Kidney (tissue), 10 donors: ENCODE measurements at regions not wholly inside any gene's neighbourhood (a gene's known extent, or its start where the extent isn't known, plus 50 kb on each side); places are given as distances from the start of the nearest gene placed in this dataset.
"Not testable (repeated sequence)": the region's sequence is repeated elsewhere in the genome, so short reads cannot be mapped to it uniquely, and the experiment has no call there.

ENCODE experiments used
- DNase-seq, 5 donors: peaks; one replicate each; pipeline ENCODE4 v3.0.0-alpha.2; 2013 to 2020
- FAIRE-seq: peaks from 2 replicates; lab custom pipeline; 2012; peaks lifted over from hg19 to GRCh38; lab: Jason Lieb, UNC
- H3K27ac ChIP-seq, 2 donors: one replicate each; pipeline ENCODE4 v1.7.0; 2013; ENCODE audit warnings: low read depth in 2 of 2, low read length in 2 of 2, inconsistent platforms in 1 of 2
- H3K27me3 ChIP-seq: one replicate; pipeline ENCODE4 v1.7.1; 2013; ENCODE audit warnings: low read length, inconsistent platforms; ENCODE audit not compliant: control insufficient read depth, insufficient read depth
- H3K36me3 ChIP-seq, 3 donors: one replicate each; pipeline versions ENCODE4 v1.7.0 to v1.7.1; 2013; ENCODE audit warnings: low read length in 3 of 3, control low read depth in 1 of 3, inconsistent platforms in 1 of 3; ENCODE audit not compliant: insufficient read depth in 3 of 3, control insufficient read depth in 2 of 3
- H3K4me1 ChIP-seq, 3 donors: one replicate each; pipeline versions ENCODE4 v1.7.0 to v1.7.1; 2013; ENCODE audit warnings: low read length in 3 of 3, inconsistent platforms in 1 of 3, low read depth in 1 of 3; ENCODE audit not compliant: control insufficient read depth in 2 of 3, insufficient read depth in 2 of 3
- H3K4me3 ChIP-seq, 3 donors: one replicate each; pipeline versions ENCODE4 v1.7.0 to v1.8.1; 2013; ENCODE audit warnings: low read length in 3 of 3, control low read depth in 1 of 3, inconsistent platforms in 1 of 3
- H3K9ac ChIP-seq, 3 donors: one replicate each; pipeline versions ENCODE4 v1.7.0 to v1.7.1; 2013; ENCODE audit warnings: low read length in 3 of 3, control low read depth in 1 of 3, inconsistent platforms in 1 of 3
- H3K9me3 ChIP-seq, 3 donors: one replicate each; pipeline versions ENCODE4 v1.7.0 to v1.7.1; 2013; ENCODE audit warnings: low read length in 3 of 3, control low read depth in 1 of 3, inconsistent platforms in 1 of 3; ENCODE audit not compliant: control insufficient read depth in 2 of 3, insufficient read depth in 1 of 3
- intact Hi-C: fragments of 100-400 bp; cut with DNase I; formaldehyde crosslinking; loops from one replicate; pipeline ENCODE4 v1.11.1; 2022
- donor health status: control.
- donor health status: control.
- donor health status: DM: yes; HTN: yes; CAD: no.
- donor health status: Normal renal cell carcinoma (clear cell type).

DNA sequence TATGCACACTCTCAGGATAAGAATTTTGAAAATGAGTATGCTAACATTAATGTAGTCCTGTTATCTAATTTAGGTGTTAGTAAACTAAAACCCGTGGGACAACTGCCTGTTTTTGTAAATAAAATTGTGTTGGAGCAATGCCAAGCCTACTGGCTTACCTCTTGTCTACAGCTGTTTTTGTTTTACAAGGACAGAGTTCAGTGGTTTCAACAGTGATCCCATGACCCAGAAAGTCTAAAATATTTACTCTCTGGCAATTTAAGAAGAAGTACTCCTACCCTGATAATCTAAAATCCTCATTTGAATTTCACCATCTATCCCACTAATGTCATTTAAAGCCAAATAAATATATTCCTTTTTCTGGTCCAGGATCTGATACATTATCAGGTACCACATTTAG, 132.9 kb downstream of the SPIN4 start:
- intact Hi-C loops: not testable (repeated sequence)

DNA sequence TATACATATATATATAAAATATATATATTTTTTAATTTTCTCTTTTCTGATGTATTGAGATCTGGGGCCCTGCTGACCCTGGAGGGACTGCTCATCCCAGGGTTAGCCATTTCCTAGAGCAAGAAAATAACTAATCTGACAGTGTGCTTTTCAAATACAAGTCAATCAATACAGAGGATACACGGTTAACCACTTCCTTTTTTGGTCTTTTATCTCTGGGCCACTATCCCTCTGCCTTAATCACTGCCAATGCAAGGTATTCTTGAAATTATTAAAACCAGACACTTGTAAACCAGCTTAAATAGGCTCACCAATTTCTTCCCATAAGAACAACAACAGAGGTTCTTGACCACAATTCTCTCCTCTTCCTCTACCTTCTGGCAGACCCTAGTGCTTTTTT, 133.6 kb downstream of the SPIN4 start:
- H3K36me3 ChIP-seq, H3K27ac ChIP-seq, H3K4me3 ChIP-seq, H3K9me3 ChIP-seq, FAIRE-seq, H3K4me1 ChIP-seq, intact Hi-C loops, H3K9ac ChIP-seq, DNase-seq, H3K27me3 ChIP-seq: not testable (repeated sequence)

More for the DNA sequence above, 132.9 kb downstream of the SPIN4 start:
- not testable (repeated sequence) for H3K27me3 ChIP-seq, FAIRE-seq, H3K27ac ChIP-seq, H3K9me3 ChIP-seq, H3K9ac ChIP-seq, H3K4me1 ChIP-seq, DNase-seq, H3K4me3 ChIP-seq, H3K36me3 ChIP-seq

DNA sequence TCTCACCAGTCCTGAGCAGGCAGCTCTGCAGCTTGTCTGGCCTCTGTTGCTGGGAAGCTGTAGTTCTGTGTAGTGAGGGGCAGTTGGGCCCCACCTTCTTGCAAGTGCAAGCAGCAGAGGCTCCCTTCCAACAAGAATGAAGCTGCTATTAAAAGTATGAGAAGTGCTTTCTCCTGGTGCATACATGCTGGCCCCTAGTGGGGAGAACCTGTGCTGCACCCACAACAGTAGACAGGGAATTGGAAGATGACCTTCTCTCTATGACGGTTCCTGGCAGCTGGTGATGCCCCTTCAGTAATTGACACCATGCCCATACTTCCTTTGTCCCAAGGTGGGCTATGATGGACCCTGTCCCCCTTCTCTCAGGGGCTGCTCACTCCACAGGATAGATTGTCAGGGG, 141.5 kb downstream of the SPIN4 start:
- H3K36me3 ChIP-seq, H3K27me3 ChIP-seq, H3K27ac ChIP-seq, H3K9ac ChIP-seq, DNase-seq, FAIRE-seq, intact Hi-C loops, H3K9me3 ChIP-seq, H3K4me1 ChIP-seq, H3K4me3 ChIP-seq: not testable (repeated sequence)

DNA sequence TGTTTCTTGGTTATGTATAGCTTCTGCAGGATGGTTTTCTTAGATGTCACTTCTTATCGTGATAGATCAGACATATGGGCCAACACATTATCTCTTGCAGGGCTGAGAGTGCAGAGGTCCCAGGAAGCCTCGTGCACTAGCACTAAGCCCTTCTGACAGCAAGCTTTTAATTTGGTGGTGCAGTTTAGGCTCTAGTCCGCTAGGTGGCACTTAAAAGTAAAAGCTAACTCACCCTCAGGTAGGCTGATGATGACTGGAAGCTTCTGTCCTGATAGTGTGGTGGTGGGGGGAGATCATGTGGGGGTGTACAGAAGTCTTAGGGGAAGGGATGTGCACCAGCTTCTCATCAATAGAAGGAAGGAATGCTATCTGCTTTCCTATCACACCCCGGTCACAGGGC, 142.0 kb downstream of the SPIN4 start:
- DNase-seq, H3K9ac ChIP-seq, H3K36me3 ChIP-seq, FAIRE-seq, H3K4me1 ChIP-seq, H3K9me3 ChIP-seq, intact Hi-C loops, H3K4me3 ChIP-seq, H3K27ac ChIP-seq, H3K27me3 ChIP-seq: not testable (repeated sequence)

DNA sequence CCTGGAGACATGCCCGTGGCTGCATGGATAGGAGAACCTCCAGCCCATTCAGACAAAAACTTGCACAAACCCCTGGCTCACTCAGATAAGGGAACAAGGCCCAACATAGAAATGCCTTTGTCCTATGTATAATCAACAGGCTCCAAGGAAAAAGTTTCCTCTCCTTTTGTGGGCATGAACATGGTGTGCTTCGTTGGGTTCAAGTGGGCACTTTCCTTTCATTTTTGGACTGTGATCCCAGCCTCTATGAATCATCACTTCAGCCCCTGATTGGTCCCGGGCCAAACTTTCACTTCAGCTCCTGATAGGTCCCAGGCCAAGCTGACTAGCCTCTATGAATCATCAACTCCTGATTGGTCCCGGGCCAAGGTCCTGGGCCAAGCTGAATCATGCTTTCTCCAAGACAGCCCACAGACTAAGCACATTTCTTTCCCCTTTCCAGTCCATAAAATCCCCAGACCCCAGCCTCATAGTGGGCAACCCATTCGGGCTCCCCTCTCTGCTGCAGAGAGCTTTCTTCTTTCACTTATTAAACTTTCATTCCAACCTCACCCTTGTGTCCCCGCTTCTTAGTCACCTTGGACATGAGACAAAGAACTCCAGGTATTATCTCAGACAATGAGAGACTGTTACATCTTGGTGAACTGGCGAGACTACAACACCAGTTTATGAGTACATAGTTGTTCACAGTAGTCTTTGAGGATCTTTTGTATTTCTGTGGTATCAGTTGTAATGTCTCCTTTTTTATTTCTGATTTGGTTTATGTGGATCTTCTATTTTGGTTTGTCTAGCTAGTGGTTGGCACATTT, 146.7 kb downstream of the SPIN4 start:
- H3K27ac ChIP-seq, H3K36me3 ChIP-seq, H3K27me3 ChIP-seq, H3K4me1 ChIP-seq, H3K9me3 ChIP-seq, H3K4me3 ChIP-seq, intact Hi-C loops, H3K9ac ChIP-seq, DNase-seq: not testable (repeated sequence)
- peak; percentile 76 for FAIRE-seq

DNA sequence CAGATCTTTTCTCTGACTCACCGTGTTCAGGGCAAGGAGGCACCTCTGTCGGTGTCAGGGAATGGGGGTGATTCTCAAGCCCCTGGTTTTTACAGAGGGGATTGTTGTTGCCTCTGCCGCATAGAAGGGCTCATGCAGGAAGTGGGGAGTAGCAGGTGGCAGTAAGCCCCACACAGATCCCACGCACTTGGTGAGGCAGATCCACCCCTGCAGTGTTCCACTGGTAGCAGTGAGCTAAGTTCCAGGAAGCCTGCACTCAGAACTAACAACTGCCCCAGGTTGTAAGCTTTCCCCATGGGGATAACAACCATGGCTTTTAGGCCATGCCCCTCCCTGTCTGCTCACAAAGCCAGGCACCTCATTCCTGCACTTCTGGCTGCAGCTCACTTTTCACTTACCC, 149.1 kb downstream of the SPIN4 start:
- H3K4me3 ChIP-seq, intact Hi-C loops, DNase-seq, FAIRE-seq, H3K27me3 ChIP-seq, H3K9me3 ChIP-seq, H3K4me1 ChIP-seq, H3K9ac ChIP-seq, H3K36me3 ChIP-seq, H3K27ac ChIP-seq: not testable (repeated sequence)

DNA sequence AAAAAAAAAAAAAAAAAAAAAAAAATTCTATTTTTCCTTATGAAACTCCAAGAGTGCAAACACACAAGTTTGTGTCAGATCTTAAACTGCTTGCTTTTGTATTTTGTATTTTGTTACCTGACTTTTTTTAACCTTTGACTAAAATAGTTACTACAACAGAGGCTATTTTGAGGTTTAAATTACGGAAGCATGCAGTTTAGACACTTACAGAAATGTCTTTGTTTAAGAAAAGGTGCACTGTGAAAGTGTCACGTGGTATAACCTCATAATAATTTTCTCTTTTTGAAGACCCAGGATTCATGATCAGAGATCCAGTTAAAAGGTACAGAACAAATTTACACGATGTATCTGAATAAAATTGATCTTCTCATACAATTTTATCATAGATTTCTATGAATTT, 152.4 kb downstream of the SPIN4 start:
- FAIRE-seq, H3K4me1 ChIP-seq, H3K9ac ChIP-seq, H3K9me3 ChIP-seq, H3K4me3 ChIP-seq, intact Hi-C loops, H3K27ac ChIP-seq, H3K27me3 ChIP-seq, H3K36me3 ChIP-seq, DNase-seq: not testable (repeated sequence)

DNA sequence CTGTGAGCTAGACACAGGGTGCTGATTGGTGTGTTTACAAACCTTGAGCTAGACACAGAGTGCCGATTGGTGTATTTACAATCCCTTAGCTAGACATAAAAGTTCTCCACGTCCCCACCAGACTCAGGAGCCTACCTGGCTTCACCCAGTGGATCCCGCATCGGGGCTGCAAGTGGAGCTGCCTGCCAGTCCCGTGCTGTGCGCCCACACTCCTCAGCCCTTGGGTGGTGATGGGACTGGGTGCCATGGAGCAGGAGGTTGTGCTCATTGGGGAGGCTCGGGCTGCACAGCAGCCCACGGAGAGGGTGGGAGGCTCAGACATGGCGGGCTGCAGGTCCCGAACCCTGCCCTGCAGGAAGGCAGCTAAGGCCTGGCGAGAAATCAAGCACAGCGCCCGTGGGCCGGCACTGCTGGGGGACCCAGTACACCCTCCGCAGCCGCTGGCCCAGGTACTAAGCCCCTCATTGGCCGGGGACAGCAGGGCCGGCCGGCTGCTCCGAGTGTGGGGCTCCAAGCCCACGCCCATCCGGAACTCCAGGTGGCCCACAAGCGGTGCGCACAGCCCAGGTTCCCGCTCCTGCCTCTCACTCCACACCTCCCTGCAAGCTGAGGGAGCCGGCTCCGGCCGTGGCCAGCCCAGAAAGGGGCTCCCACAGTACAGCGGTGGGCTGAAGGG, 158.6 kb downstream of the SPIN4 start:
- H3K4me3 ChIP-seq, H3K27ac ChIP-seq, H3K27me3 ChIP-seq, FAIRE-seq, intact Hi-C loops, H3K4me1 ChIP-seq, H3K9ac ChIP-seq, H3K9me3 ChIP-seq, H3K36me3 ChIP-seq: not testable (repeated sequence)
- peak in 1 of 5 donors; percentile 42 for DNase-seq
